Endothelial cell of hepatic sinusoid (primary cell): ENCODE measurements at regions not wholly inside any gene's neighbourhood (a gene's known extent, or its start where the extent isn't known, plus 50 kb on each side); places are given as distances from the start of the nearest gene placed in this dataset.

Experiments used
- in situ Hi-C: cut with HindIII; loops from 2 replicates; pipeline ENCODE4 v1.10.0; 2017; ENCODE audit warnings: low sequenced_read_pairs

- in situ Hi-C loops = no loop called here
Observed at GRCh38 chr6:27096834-27097511, 150.5 kb upstream of the PRSS16 start.

- in situ Hi-C loops = no loop called here
Observed at GRCh38 chr6:27098956-27099355, 148.5 kb upstream of the PRSS16 start.

GRCh38 chr6:27100921-27101320 is 146.6 kb upstream of the PRSS16 start:
- in situ Hi-C loops = no loop called here

- in situ Hi-C loops = no loop called here
Observed at GRCh38 chr6:27101824-27102223, 145.7 kb upstream of the PRSS16 start.

- in situ Hi-C loops = no loop called here
Observed at GRCh38 chr6:27106382-27106781, 141.1 kb upstream of the PRSS16 start.

- in situ Hi-C loops = no loop called here
Observed at GRCh38 chr6:27111743-27112142, 135.8 kb upstream of the PRSS16 start.

- in situ Hi-C loops = no loop called here
Observed at GRCh38 chr6:27112974-27113373, 134.5 kb upstream of the PRSS16 start.

- in situ Hi-C loops = no loop called here
Observed at GRCh38 chr6:27119329-27119728, 128.2 kb upstream of the PRSS16 start.

- in situ Hi-C loops = no loop called here
Observed at GRCh38 chr6:27119761-27120160, 127.7 kb upstream of the PRSS16 start.

GRCh38 chr6:27121640-27122039 is 125.9 kb upstream of the PRSS16 start:
- in situ Hi-C loops = no loop called here

- in situ Hi-C loops = no loop called here
Observed at GRCh38 chr6:27124252-27124657, 123.2 kb upstream of the PRSS16 start.

- in situ Hi-C loops = loop anchor here (5.0 to 25.0 kb wide), 2 partner anchors 36 to 1064 kb away; a partner anchor contains a TSS
Observed at GRCh38 chr6:27126046-27126814, 121.3 kb upstream of the PRSS16 start.

GRCh38 chr6:27126815-27127537 is 120.5 kb upstream of the PRSS16 start:
- in situ Hi-C loops = loop anchor here (5.0 to 25.0 kb wide), 2 partner anchors 35 to 1065 kb away; a partner anchor contains a TSS

GRCh38 chr6:27127874-27128273 is 119.6 kb upstream of the PRSS16 start:
- in situ Hi-C loops = loop anchor here (5.0 to 25.0 kb wide), 2 partner anchors 34 to 1066 kb away; a partner anchor contains a TSS

GRCh38 chr6:27128311-27129094 is 119.0 kb upstream of the PRSS16 start:
- in situ Hi-C loops = loop anchor here (5.0 to 25.0 kb wide), 2 partner anchors 34 to 1066 kb away; a partner anchor contains a TSS

GRCh38 chr6:27129095-27129815 is 118.2 kb upstream of the PRSS16 start:
- in situ Hi-C loops = loop anchor here (5.0 to 25.0 kb wide), 2 partner anchors 33 to 1067 kb away; a partner anchor contains a TSS

GRCh38 chr6:27129917-27130316 is 117.6 kb upstream of the PRSS16 start:
- in situ Hi-C loops = loop anchor here (5.0 to 25.0 kb wide), 2 partner anchors 32 to 1068 kb away; a partner anchor contains a TSS

GRCh38 chr6:27130668-27131428 is 116.7 kb upstream of the PRSS16 start:
- in situ Hi-C loops = loop anchor here (25.0 kb wide), 1 partner anchor 1069 kb away; a partner anchor contains a TSS

GRCh38 chr6:27132282-27132531 is 115.3 kb upstream of the PRSS16 start:
- in situ Hi-C loops = loop anchor here (25.0 kb wide), 1 partner anchor 1070 kb away; a partner anchor contains a TSS
